ENCODE measurements at regions not wholly inside any gene's neighbourhood (a gene's known extent, or its start where the extent isn't known, plus 50 kb on each side); places are given as distances from the start of the nearest gene placed in this dataset.

- peak; percentile 30 for DNase-seq (ENCODE audit: low read depth, low spot score)
Measured at GRCh38 chr3:43874290-43874689, 183.6 kb downstream of the ABHD5 start.

GRCh38 chr3:43874731-43875130, 184.0 kb downstream of the ABHD5 start:
- dilution Hi-C loops (cut with MboI; ENCODE audit: extremely low pct_ligation_motif_present, low sequenced_read_pairs) = no loop called here
- no peaks in the 10 kb centered on the region for H4K20me1 ChIP-seq (ENCODE audit: control insufficient read depth, extremely low read depth, insufficient read depth, low read length)
- H3K79me2 ChIP-seq (ENCODE audit: control insufficient read depth, insufficient read depth, low read length) = no peaks in the 10 kb centered on the region
- no peaks in the 10 kb centered on the region for H3K27me3 ChIP-seq (ENCODE audit: control insufficient read depth, extremely low read depth, insufficient read depth, low read length)
- no peaks in the 10 kb centered on the region for H3K36me3 ChIP-seq (ENCODE audit: control insufficient read depth in 2 of 2, extremely low read depth in 1 of 2, insufficient read depth in 2 of 2, low read length in 2 of 2)
- no peak overlapping the region for H3K27ac ChIP-seq (ENCODE audit: control insufficient read depth, insufficient read depth, low read length)
- no peaks in the 10 kb centered on the region for H3K9me3 ChIP-seq (ENCODE audit: control insufficient read depth, low read depth, low read length)
- no peak for FAIRE-seq
- TF ChIP-seq CTCF (optimal IDR thresholded peaks at IDR 0.05 in 1 of 3, IDR thresholded peaks at IDR 0.05 in 1 of 3, conservative IDR thresholded peaks at IDR 0.05 in 1 of 3; ENCODE audit: extremely low read depth in 1 of 3, insufficient read depth in 2 of 3, low read length in 3 of 3) = no peak
- no peak for TF ChIP-seq EZH2 (IDR thresholded peaks at IDR 0.05; ENCODE audit: low read length)
- peaks cover 54% of the 10 kb centered on the region for H3K4me1 ChIP-seq (ENCODE audit: control insufficient read depth, extremely low read depth, insufficient read depth, low read length)
- H3K4me3 ChIP-seq (ENCODE audit: control insufficient read depth in 2 of 3, extremely low read depth in 1 of 3, insufficient read depth in 2 of 3, low read depth in 1 of 3, low read length in 3 of 3) = no peak overlapping the region
- no peak overlapping the region for H2AFZ ChIP-seq (ENCODE audit: control insufficient read depth, low read length)
- H3K9ac ChIP-seq (ENCODE audit: control insufficient read depth, extremely low read depth, insufficient read depth, low read length) = no peak overlapping the region
- DNase-seq (ENCODE audit: low read depth, low spot score) = no peak
- H3K4me2 ChIP-seq (ENCODE audit: control insufficient read depth, extremely low read depth, insufficient read depth, low read depth, low read length) = peak overlapping the region; percentile 47
- no peaks in the 10 kb centered on the region for H3K9me1 ChIP-seq (ENCODE audit: control insufficient read depth, extremely low read depth, insufficient read depth, low read length)

More at GRCh38 chr3:43874290-43874689, 183.6 kb downstream of the ABHD5 start:
- Histone ChIP-seq H3K4me3 (ENCODE audit: control insufficient read depth in 2 of 3, extremely low read depth in 1 of 3, insufficient read depth in 2 of 3, low read depth in 1 of 3, low read length in 3 of 3) (no peak overlapping the region), H3K9me3 (ENCODE audit: control insufficient read depth, low read depth, low read length) (no peaks in the 10 kb centered on the region), H4K20me1 (ENCODE audit: control insufficient read depth, extremely low read depth, insufficient read depth, low read length) (no peaks in the 10 kb centered on the region), H3K9me1 (ENCODE audit: control insufficient read depth, extremely low read depth, insufficient read depth, low read length) (no peaks in the 10 kb centered on the region), H3K36me3 (ENCODE audit: control insufficient read depth in 2 of 2, extremely low read depth in 1 of 2, insufficient read depth in 2 of 2, low read length in 2 of 2) (no peaks in the 10 kb centered on the region), H3K27me3 (ENCODE audit: control insufficient read depth, extremely low read depth, insufficient read depth, low read length) (no peaks in the 10 kb centered on the region), H3K4me1 (ENCODE audit: control insufficient read depth, extremely low read depth, insufficient read depth, low read length) (peaks cover 58% of the 10 kb centered on the region), H3K27ac (ENCODE audit: control insufficient read depth, insufficient read depth, low read length) (peak overlapping the region; percentile 36), H3K9ac (ENCODE audit: control insufficient read depth, extremely low read depth, insufficient read depth, low read length) (no peak overlapping the region), H3K79me2 (ENCODE audit: control insufficient read depth, insufficient read depth, low read length) (no peaks in the 10 kb centered on the region), H3K4me2 (ENCODE audit: control insufficient read depth, extremely low read depth, insufficient read depth, low read depth, low read length) (peak overlapping the region; percentile 47), H2AFZ (ENCODE audit: control insufficient read depth, low read length) (no peak overlapping the region)
- TF ChIP-seq CTCF (optimal IDR thresholded peaks at IDR 0.05 in 1 of 3, IDR thresholded peaks at IDR 0.05 in 1 of 3, conservative IDR thresholded peaks at IDR 0.05 in 1 of 3; ENCODE audit: extremely low read depth in 1 of 3, insufficient read depth in 2 of 3, low read length in 3 of 3) (no peak), EZH2 (IDR thresholded peaks at IDR 0.05; ENCODE audit: low read length) (no peak)
- dilution Hi-C loops (cut with MboI; ENCODE audit: extremely low pct_ligation_motif_present, low sequenced_read_pairs) = no loop called here
- peak; percentile 92 for FAIRE-seq

Measured in keratinocyte (primary cell).